ENCODE measurements at regions not wholly inside any gene's neighbourhood (a gene's known extent, or its start where the extent isn't known, plus 50 kb on each side); places are given as distances from the start of the nearest gene placed in this dataset.
"Not testable (repeated sequence)": the region's sequence is repeated elsewhere in the genome, so short reads cannot be mapped to it uniquely, and the experiment has no call there.

GRCh38 chr9:67339216-67339615 lies 346.9 kb upstream of the SPATA31A3 start:
- DNase-seq (ENCODE audit: low read depth); in situ Hi-C loops (cut with HindIII; ENCODE audit: low pct_unique_long_range_greater_than_20kb, low sequenced_read_pairs): not testable (repeated sequence)

- in situ Hi-C loops (cut with HindIII; ENCODE audit: low pct_unique_long_range_greater_than_20kb, low sequenced_read_pairs), result not testable (repeated sequence)
These were observed 345.9 kb upstream of the SPATA31A3 start for GRCh38 chr9:67338201-67338600.

GRCh38 chr9:67334727-67335572 lies 342.6 kb upstream of the SPATA31A3 start:
- DNase-seq (ENCODE audit: low read depth); in situ Hi-C loops (cut with HindIII; ENCODE audit: low pct_unique_long_range_greater_than_20kb, low sequenced_read_pairs): not testable (repeated sequence)

More at GRCh38 chr9:67338201-67338600, 345.9 kb upstream of the SPATA31A3 start:
- not testable (repeated sequence) for DNase-seq (ENCODE audit: low read depth)

GRCh38 chr9:67331634-67332033 lies 339.3 kb upstream of the SPATA31A3 start:
- DNase-seq (ENCODE audit: low read depth); in situ Hi-C loops (cut with HindIII; ENCODE audit: low pct_unique_long_range_greater_than_20kb, low sequenced_read_pairs): not testable (repeated sequence)

GRCh38 chr9:67313409-67313808 lies 321.1 kb upstream of the SPATA31A3 start:
- DNase-seq (ENCODE audit: low read depth); in situ Hi-C loops (cut with HindIII; ENCODE audit: low pct_unique_long_range_greater_than_20kb, low sequenced_read_pairs): not testable (repeated sequence)

- DNase-seq (ENCODE audit: low read depth); in situ Hi-C loops (cut with HindIII; ENCODE audit: low pct_unique_long_range_greater_than_20kb, low sequenced_read_pairs): not testable (repeated sequence)
These were observed 320.2 kb upstream of the SPATA31A3 start for GRCh38 chr9:67312504-67312903.

GRCh38 chr9:67307109-67307508 lies 314.8 kb upstream of the SPATA31A3 start:
- in situ Hi-C loops (cut with HindIII; ENCODE audit: low pct_unique_long_range_greater_than_20kb, low sequenced_read_pairs); DNase-seq (ENCODE audit: low read depth): not testable (repeated sequence)

- in situ Hi-C loops (cut with HindIII; ENCODE audit: low pct_unique_long_range_greater_than_20kb, low sequenced_read_pairs); DNase-seq (ENCODE audit: low read depth): not testable (repeated sequence)
These were observed 296.4 kb upstream of the SPATA31A3 start for GRCh38 chr9:67288797-67289196.

- DNase-seq (ENCODE audit: low read depth); in situ Hi-C loops (cut with HindIII; ENCODE audit: low pct_unique_long_range_greater_than_20kb, low sequenced_read_pairs): not testable (repeated sequence)
These were observed 295.9 kb upstream of the SPATA31A3 start for GRCh38 chr9:67288117-67288735.

GRCh38 chr9:67284299-67284698 lies 291.9 kb upstream of the SPATA31A3 start:
- DNase-seq (ENCODE audit: low read depth); in situ Hi-C loops (cut with HindIII; ENCODE audit: low pct_unique_long_range_greater_than_20kb, low sequenced_read_pairs): not testable (repeated sequence)

GRCh38 chr9:67281574-67281973 lies 289.2 kb upstream of the SPATA31A3 start:
- in situ Hi-C loops (cut with HindIII; ENCODE audit: low pct_unique_long_range_greater_than_20kb, low sequenced_read_pairs); DNase-seq (ENCODE audit: low read depth): not testable (repeated sequence)

- DNase-seq (ENCODE audit: low read depth); in situ Hi-C loops (cut with HindIII; ENCODE audit: low pct_unique_long_range_greater_than_20kb, low sequenced_read_pairs): not testable (repeated sequence)
These were observed 277.3 kb upstream of the SPATA31A3 start for GRCh38 chr9:67269692-67270091.

- DNase-seq (ENCODE audit: low read depth); in situ Hi-C loops (cut with HindIII; ENCODE audit: low pct_unique_long_range_greater_than_20kb, low sequenced_read_pairs): not testable (repeated sequence)
These were observed 265.5 kb upstream of the SPATA31A3 start for GRCh38 chr9:67257894-67258293.

GRCh38 chr9:67248967-67249366 lies 256.6 kb upstream of the SPATA31A3 start:
- DNase-seq (ENCODE audit: low read depth); in situ Hi-C loops (cut with HindIII; ENCODE audit: low pct_unique_long_range_greater_than_20kb, low sequenced_read_pairs): not testable (repeated sequence)

GRCh38 chr9:67212073-67212472 lies 219.7 kb upstream of the SPATA31A3 start:
- in situ Hi-C loops (cut with HindIII; ENCODE audit: low pct_unique_long_range_greater_than_20kb, low sequenced_read_pairs), result not testable (repeated sequence)

GRCh38 chr9:67210842-67211241 lies 218.5 kb upstream of the SPATA31A3 start:
- in situ Hi-C loops (cut with HindIII; ENCODE audit: low pct_unique_long_range_greater_than_20kb, low sequenced_read_pairs); DNase-seq (ENCODE audit: low read depth): not testable (repeated sequence)

More at GRCh38 chr9:67212073-67212472, 219.7 kb upstream of the SPATA31A3 start:
- not testable (repeated sequence) for DNase-seq (ENCODE audit: low read depth)

- in situ Hi-C loops (cut with HindIII; ENCODE audit: low pct_unique_long_range_greater_than_20kb, low sequenced_read_pairs); DNase-seq (ENCODE audit: low read depth): not testable (repeated sequence)
These were observed 216.6 kb upstream of the SPATA31A3 start for GRCh38 chr9:67208831-67209437.

- in situ Hi-C loops (cut with HindIII; ENCODE audit: low pct_unique_long_range_greater_than_20kb, low sequenced_read_pairs); DNase-seq (ENCODE audit: low read depth): not testable (repeated sequence)
These were observed 203.8 kb upstream of the SPATA31A3 start for GRCh38 chr9:67196135-67196534.

GRCh38 chr9:67195357-67195756 lies 203.0 kb upstream of the SPATA31A3 start:
- in situ Hi-C loops (cut with HindIII; ENCODE audit: low pct_unique_long_range_greater_than_20kb, low sequenced_read_pairs); DNase-seq (ENCODE audit: low read depth): not testable (repeated sequence)

Measured in Caki2 (cell line).